ENCODE measurements at regions not wholly inside any gene's neighbourhood (a gene's known extent, or its start where the extent isn't known, plus 50 kb on each side); places are given as distances from the start of the nearest gene placed in this dataset.
"Not testable (repeated sequence)": the region's sequence is repeated elsewhere in the genome, so short reads cannot be mapped to it uniquely, and the experiment has no call there.

DNA sequence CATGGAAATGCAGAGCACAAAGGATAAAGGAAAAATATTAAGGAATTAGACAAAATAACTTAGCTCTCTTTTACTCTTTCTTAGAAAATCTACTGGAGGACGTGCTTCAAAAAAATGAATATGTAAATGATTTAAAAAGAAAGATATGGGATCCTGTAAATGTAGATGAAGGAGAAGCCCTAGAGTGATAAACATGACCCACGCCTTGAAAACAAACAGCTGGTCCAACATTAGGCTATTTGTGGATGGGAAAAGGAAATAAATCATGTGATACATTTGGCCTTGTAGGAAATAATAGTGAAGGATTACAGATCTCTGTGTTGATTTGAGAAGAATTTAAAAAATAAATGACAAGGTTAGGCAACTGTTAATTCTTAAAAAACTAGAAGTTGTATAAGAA lies 492.1 kb upstream of the SLC39A10 start:
- DNase-seq: no peak

DNA sequence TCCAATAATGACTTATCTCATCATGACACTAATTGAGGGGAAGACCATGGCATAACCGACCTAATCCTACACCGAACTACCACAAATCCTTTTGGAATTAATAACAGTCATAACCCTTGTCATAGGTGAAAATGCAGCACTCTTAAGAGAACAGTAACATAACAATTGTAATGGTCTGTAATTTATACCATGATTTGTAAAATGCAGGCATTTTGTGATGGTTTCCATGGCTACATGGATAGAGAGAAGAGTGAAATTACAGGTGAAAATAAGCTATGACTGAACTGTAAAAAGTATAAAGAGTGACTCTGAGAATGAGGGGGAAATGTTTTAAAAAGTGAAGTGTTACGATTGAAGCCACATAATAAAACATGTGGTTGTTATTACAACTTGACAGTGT lies 494.1 kb upstream of the SLC39A10 start:
- DNase-seq: no peak

DNA sequence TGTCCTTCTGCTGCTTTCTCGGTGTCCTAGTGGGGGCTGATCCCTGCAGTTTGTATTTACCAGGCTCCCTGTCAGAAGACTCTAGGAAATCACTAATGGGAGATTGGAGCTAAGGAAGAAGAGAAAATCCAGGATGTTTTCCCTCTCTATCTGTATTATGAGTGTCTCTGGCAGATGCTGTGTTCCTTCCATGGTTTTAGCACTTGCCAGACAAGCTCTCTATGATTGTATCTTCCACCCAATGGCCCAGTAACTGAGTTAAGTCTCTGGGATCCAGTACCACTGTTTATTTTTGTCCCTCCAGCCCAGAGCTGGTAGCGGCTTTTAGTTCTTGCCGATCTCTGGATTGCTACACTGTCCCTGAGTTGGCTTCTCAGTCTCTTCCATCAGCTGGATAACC lies 494.8 kb upstream of the SLC39A10 start:
- DNase-seq: no peak

DNA sequence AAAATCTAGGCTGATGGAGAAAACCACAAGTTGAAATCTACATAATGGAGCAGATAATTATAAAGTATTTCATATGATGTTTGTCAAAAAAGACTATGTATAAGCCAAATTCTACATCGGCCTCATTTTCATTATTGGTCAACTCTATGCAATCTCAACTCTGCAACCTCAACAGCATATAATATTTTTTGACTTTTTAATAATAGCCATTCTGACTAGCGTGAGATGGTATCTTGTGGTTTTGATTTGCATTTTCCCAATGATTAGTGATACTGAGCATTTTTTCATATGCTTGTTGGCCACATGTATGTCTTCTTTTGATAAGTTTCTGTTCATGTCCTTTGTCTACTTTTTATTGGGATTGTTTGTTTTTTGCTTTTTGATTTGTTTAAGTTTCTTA lies 496.1 kb upstream of the SLC39A10 start:
- no peak for DNase-seq

DNA sequence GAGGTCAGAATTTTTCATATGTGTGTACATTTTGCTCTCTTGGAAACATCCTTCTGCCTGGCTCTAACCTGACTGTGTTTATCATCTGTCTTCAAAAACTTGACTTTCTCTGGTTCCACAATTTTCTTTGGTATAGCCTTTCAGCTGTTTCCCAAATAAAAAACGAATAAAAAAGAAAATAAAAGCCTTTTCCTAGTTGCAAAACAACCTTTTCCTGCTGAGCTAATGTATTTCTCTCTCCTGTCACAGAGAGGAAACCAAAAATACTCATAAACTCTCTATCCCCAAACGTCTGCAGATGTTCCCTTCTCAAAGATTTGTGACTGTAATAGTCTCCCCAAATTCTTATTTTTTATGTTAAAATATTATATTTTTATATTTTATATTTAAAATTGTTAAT lies 505.3 kb upstream of the SLC39A10 start:
- peak in 2 of 3 donors; percentile 5 to 45 for DNase-seq

DNA sequence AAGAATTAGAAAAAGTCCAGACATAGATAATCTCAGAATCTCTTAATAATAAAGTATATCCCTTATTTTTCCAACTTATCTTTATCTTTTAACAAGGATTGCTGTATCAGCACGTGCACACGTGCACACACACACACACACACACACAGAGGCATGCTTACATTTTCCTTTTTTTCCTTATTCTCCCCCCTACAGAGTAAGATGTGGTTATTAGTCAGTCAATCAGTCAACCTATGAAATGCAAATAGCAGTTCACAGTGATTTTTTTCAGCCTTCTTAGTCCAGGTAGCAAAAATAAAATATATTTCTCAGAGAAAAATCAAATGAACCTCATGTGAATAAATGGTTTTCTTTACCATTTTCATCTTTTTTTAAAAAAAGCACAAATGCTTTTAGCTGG lies 506.2 kb upstream of the SLC39A10 start:
- DNase-seq: no peak

DNA sequence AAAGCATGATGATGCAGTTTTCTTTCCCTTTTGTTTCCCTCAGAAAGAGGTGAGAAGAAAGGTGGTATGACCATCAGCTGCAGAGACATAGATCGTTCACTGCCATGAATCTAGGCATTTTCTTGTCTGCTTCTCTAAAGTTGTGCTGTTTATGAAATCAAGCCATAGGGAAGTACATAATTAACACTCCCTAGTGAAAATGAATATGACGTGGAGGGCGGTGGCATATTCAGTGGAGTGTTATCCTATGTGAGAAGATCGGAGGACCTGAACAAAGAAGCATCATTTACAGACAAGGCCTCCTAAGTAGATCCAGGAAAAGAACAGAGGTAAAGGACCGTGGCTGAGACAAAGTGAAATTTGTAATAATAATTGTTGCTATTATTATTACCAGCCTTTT lies 509.0 kb upstream of the SLC39A10 start:
- no peak for DNase-seq

DNA sequence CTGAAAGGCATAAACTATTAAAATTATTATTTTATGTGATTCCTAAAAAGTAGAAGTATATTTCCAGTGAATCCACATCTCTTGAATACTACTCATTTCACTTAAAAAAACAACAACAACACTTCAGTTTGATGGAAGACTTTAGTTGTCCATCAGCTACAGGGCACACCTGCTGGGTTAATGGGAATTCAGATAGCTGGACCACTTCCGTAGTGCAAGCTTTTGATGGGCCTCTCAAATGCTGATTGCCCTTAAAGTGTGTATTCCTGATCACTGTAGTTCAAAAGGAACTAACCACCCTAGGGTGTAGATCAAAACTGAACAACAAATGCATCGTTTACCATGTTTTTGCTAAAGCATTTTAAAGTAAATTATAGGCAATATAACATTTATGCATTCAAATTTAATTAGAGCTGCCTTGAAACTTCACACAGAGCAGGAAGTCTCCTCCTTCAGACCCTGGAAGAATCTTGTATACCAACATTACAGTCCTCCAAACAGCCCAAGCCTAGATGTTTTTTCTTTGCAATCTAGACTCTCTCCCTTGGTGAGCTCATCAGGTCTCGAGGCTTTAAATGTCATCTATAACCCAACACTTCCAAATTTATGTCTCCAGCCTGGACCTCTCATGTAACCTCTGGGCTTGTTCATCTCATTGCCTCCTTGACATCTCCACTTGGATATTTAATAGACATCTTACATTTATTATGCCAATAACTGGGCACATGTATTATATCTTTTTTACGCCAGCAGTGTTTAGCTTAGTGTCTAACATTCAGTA lies 510.1 kb upstream of the SLC39A10 start:
- DNase-seq: no peak

DNA sequence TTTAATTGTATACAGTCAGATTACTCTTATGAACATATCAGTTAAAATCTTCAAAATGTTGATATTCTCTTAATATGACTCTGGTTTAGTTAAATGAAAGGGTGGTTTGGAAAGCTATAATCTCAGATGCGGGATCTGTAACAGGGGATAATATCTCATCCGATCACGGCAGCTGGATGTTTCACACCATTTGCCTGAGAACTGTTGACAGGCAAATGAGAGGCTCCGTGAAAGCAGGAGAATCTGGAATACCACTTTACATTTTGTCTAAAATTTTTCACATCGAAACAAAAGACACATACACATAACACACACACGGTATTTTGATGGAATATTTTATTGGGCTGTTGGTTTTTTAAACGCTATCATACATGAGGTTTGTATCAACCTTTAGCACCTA lies 518.6 kb upstream of the SLC39A10 start:
- no peak for DNase-seq

DNA sequence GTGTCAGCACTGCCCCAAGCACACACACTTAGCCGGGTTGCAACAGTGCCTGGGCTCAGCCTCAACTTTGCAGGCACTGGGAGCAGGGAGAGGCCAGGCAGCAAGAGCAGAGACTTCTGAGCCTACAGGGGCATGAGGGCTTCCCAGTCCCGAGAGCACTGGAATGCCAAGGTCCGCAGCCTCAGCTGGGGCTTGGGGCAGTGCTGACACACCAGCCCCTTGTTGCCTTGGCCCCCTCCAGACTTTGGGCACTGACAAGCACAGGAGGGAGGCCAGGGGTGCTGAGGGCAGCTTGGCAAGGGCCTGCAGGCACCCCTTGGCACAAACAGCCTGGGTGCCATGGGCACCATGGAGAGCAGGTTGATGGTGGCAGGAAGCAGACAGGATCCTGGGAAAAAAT lies 531.1 kb upstream of the SLC39A10 start:
- not testable (repeated sequence) for DNase-seq

DNA sequence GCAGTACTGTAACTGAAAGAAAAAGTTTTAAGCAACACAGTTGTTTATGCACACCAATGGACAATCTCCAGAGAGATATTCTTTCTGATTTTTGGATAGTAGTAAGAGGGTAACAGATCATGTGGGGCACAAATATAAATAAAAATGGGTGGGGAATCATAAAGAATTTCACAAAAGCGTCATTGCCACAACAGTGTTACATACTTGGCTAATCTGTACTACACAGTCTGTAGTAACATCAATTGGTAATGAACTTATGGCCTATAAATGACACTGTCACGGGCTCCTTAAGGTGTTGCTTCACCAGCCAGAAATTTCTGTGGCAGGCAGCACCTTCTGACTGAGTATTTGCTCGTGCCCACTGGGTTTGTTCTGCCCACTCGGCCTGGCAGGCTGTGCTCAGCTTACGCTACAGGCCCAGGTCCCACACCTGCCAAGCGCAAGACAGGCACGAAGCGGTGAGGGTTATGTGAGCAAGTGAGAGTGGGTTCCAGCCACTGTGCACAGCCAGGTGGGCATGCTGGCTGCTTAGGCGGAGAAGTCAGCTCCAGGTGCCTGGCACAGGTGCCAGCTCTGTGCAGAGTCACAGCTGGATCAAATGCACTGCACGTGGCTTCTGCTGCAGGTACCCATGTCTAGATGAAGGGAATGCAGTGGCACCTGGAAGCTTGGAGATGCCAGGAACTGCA lies 532.5 kb upstream of the SLC39A10 start:
- DNase-seq: no peak

DNA sequence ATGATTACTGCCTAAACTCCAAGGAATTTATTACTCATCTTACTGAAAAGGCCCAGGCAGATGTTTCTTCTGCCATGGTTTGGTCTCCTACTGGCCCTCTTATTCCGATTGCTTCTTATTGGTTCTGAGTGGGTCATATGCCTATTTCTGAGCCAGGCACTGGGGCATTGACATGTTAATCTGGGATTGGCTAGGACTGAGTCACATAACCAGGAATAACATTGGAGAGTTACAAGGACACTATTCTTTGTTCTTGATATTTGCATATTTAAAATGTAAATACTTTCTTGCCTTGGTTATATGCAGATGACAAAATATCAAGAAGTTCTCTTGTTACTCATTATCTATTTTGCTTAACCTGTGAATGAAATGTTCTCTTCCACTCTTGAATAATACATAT lies 534.4 kb upstream of the SLC39A10 start:
- no peak for DNase-seq

DNA sequence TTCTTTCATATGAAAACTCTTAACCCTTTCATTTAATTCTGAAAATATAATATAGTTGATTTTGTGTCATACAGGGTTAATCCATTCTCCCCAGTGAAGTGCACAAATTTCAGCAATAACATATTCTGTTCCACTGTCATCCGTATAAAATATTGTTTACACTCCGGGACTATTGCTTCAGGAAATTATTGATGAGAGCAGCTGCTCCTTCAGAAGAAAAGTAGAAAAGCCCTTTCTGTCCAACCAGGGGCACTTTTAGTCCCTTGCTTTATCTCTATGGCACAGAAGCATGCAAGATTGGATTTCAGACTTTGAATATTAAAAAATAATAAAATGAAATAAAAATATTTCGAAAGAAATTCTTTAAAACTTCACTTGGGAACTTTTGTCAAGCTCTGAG lies 535.7 kb upstream of the SLC39A10 start:
- peak in 1 of 3 donors; percentile 8 for DNase-seq

DNA sequence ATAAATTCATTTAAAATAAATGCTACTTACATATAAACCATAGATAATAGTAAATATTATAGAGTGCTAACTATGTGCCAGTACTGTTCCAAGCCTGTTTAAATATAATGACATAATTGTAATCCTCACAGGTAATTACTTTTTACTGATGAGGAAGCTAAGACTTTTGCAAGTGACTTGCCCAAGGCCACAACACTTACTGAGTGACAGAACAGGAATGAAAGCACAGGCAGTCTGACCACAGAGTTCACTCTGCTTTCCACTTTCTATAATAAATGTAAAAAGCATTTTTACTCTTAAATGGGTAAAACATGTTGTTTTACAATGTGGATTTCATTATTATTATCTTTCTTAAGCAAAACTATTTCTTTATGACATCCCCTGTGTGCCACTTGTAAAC lies 537.8 kb upstream of the SLC39A10 start:
- DNase-seq: no peak

DNA sequence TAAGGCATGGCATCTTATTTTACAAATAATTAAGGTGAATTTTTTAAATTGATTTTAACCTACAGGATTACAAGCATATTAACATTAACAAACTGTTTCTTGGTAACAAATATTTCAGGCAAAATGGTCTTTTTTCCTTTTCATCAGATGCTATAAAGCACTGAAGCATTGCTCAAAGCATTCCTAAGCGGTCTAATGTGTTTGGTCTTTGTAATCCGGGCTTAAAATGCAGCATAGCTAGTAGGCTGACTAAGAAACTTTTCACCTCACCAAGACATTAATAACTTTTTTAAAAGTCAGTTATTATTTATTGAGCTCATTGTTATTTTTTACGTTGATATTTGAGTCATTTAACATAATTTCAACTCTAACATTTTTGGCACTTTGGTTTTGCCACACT lies 538.8 kb upstream of the SLC39A10 start:
- DNase-seq: no peak

DNA sequence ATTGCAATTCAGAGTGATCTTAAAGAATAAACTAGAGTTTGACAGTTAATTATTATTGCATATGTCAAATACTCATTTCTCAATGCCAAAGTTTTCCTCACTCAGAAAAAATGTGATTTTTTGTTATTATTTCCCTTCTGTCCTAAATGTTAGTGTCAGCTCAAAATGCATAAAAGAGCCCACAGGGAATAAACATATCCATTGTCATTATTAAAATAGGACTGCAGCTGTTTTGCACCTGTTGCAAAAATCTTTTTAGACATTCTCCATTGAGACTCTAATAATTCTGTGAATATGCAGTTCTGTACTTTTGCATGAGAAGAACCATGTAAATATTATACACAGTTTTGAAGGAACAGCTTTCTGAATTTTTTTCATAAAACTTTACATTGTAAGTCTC lies 540.0 kb upstream of the SLC39A10 start:
- DNase-seq: peak; percentile 10 to 63 (median 52)

DNA sequence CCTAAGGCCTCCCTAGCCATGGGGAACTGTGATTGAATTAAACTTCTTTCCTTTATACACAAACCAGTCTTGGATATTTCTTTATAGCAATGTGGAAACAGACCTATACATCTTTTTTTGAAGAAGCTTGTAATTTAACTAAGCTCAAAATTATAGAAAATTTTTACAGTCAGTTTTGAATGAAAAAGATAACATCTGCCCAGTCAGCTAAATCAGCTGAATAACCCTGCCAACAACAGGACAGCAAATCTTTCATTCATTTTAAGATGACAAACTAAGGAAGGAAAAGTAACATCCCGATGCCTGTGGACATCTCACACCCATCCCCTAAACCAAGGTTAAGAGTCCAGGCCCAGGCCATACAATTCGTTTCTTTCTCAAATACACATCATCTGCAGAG lies 541.3 kb upstream of the SLC39A10 start:
- DNase-seq: no peak

DNA sequence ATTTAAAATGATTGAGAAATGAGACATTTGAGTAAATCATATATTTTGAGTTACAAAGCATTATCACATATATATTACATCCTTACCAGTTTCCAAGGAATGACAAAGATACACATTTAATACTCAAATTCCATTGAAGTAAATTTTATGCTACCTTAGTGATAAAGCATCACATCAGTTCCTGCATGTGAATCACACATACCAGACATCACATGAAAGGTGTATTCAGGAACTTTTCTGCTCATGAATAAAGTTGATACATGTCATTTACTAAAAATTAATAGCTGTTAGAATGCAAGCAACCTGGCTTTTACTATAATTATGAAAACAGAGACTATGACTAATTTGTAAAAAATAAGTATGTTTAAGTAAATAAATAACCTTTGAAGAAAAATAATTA lies 548.8 kb upstream of the SLC39A10 start:
- no peak for DNase-seq

DNA sequence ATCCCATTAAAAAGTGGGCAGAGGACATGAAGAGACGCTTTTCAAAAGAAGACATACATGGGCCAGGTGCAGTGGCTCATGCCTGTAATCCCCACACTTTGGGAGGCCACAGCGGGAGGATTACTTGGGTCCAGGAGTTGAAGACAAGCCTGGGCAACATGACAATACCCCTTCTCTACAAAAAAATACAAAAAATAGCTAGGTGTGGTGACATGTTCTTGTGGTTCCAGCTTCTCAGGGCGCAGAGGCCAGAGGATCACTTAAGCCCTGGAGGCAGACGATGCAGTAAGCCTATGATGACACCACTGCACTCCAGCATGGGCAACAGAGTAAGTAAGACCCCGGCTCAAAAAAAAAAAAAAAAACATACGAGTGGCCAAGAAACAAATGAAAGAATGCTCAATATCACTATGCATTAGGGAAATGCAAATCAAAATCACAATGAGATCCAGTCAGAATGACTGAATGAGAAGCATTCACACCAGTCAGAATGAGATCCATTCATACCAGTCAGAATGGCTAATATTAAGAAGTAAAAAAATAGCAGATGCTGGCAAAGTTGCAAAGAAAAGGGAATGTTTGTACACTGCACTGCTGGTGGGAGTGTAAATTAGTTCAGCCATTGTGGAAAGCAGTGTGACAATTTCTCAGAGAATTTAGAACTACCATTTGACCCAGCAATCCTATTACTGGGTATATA lies 550.2 kb upstream of the SLC39A10 start:
- DNase-seq: no peak

DNA sequence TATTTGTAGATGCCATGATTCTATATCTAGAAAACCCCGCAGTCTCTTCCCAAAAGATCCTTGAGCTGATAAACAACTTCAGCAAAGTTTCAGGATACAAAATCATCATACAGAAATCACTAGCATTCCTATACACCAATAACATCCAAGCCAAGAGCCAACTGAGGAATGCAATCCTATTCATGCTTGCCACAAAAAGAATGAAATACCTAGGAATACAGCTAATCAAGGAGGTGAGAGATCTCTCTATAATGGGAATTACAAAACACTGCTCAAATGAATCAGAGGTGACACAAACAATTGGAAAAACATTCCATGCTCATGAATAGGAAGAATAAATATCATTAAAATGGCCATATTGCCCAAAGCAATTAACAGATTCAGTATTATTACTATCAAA lies 551.4 kb upstream of the SLC39A10 start:
- DNase-seq: no peak

DNA sequence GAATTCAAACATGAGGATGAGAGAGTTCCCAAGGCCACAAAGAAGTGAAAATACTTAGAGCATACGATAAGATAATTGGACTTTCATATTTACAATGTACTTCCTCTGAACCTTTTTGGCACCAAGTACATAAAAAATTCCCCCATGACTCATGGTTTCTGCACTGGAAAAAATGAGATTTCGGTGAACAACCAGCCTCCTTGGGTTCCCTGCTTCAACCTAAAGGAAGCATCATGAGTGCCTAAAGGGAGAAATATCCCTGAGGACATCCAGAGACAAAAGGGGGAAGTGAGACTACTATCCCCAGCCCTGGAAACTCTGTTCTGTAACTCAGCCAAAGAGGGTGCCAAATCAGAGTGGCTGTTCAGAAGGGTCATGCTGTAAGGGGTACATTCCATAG lies 562.7 kb upstream of the SLC39A10 start:
- no peak for DNase-seq

DNA sequence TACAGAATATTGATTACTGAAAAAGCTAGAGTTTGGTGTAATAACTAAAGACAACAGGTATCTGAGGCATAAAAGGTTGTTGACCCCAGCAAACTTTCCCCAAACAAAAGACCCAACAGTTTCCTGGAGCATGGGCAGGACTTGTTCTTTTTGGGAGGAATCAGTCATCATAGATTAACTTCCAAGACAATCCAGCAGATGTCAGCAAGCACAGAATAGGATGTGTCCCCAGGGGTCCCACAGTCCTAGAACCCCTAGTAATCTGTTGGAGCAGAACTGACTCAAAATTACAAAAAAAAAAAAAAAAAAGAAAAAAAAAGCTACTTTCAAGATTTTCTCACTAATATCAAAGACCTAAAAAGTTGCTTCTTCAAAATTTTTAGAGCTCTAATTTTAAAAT lies 564.7 kb upstream of the SLC39A10 start:
- no peak for DNase-seq

DNA sequence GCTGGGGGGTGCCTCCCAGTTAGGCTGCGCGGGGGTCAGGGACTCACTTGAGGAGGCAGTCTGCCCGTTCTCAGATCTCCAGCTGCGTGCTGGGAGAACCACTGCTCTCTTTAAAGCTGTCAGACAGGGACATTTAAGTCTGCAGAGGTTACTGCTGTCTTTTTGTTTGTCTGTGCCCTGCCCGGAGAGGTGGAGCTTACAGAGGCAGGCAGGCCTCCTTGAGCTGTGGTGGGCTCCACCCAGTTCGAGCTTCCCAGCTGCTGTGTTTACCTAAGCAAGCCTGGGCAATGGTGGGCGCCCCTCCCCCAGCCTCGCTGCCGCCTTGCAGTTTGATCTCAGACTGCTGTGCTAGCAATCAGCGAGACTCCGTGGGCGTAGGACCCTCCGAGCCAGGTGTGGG lies 584.2 kb upstream of the SLC39A10 start:
- not testable (repeated sequence) for DNase-seq
